Prostate gland (tissue), 2 donors: ENCODE measurements at regions not wholly inside any gene's neighbourhood (a gene's known extent, or its start where the extent isn't known, plus 50 kb on each side); places are given as distances from the start of the nearest gene placed in this dataset.

Source experiments
- DNase-seq: peaks from one replicate; pipeline ENCODE4 v3.0.0-alpha.2; 2019; ENCODE audit warnings: low spot score
- H3K27ac ChIP-seq, 2 donors: fragments of 200-600 bp; sonication (generic); 2 replicates each; pipeline ENCODE4 v1.5.1; 2017 to 2019
- H3K27me3 ChIP-seq: fragments of 200-600 bp; sonication (generic); replicated peaks from 2 replicates; pipeline ENCODE4 v1.5.1; 2019; ENCODE audit not compliant: insufficient read depth
- H3K36me3 ChIP-seq, 2 donors: fragments of 200-600 bp; sonication (generic); 1 replicate in 1 of 2; 2 replicates in 1 of 2; pipeline versions ENCODE4 v1.5.1 to v1.8.1; 2017 to 2019
- H3K4me1 ChIP-seq: fragments of 200-600 bp; sonication (generic); replicated peaks from 2 replicates; pipeline ENCODE4 v1.5.1; 2019
- H3K4me3 ChIP-seq, 2 donors: fragments of 200-600 bp; sonication (generic); 2 replicates each; pipeline ENCODE4 v1.5.1; 2017 to 2019
- H3K9me3 ChIP-seq: fragments of 200-600 bp; sonication (generic); 2 replicates; pipeline ENCODE4 v1.5.1; 2017
- POLR2A ChIP-seq: fragments of 450-650 bp; IDR thresholded peaks from one replicate; pipeline ENCODE4 v1.6.1; 2016; ENCODE audit warnings: antibody characterized with exemption, mild to moderate bottlenecking
- POLR2AphosphoS5 ChIP-seq: sonication (generic); formaldehyde crosslinking; IDR thresholded peaks from one replicate; pipeline ENCODE4 v1.6.1; 2017; ENCODE audit warnings: antibody characterized with exemption
- WGBS: methylation state at CpG from one replicate; pipeline ENCODE4 v1.1.5; 2018; 5-methylcytosine and 5-hydroxymethylcytosine counted together
- intact Hi-C: fragments of 100-400 bp; cut with DNase I; formaldehyde crosslinking; loops from one replicate; pipeline ENCODE4 v1.14.2; 2022
- TF ChIP-seq, protein P1 (sequence below), 4 experiments: fragments of 200-600 bp in 2 of 4; fragments of 450-650 bp in 2 of 4; sonication (generic) in 2 of 4; IDR thresholded peaks; 1 replicate in 3 of 4; 2 replicates in 1 of 4; pipeline ENCODE4 v1.5.1; 2016 to 2019; ENCODE audit warnings: antibody characterized with exemption in 4 of 4, mild to moderate bottlenecking in 2 of 4, moderate library complexity in 2 of 4

- TF ChIP-seq, protein P1, sequence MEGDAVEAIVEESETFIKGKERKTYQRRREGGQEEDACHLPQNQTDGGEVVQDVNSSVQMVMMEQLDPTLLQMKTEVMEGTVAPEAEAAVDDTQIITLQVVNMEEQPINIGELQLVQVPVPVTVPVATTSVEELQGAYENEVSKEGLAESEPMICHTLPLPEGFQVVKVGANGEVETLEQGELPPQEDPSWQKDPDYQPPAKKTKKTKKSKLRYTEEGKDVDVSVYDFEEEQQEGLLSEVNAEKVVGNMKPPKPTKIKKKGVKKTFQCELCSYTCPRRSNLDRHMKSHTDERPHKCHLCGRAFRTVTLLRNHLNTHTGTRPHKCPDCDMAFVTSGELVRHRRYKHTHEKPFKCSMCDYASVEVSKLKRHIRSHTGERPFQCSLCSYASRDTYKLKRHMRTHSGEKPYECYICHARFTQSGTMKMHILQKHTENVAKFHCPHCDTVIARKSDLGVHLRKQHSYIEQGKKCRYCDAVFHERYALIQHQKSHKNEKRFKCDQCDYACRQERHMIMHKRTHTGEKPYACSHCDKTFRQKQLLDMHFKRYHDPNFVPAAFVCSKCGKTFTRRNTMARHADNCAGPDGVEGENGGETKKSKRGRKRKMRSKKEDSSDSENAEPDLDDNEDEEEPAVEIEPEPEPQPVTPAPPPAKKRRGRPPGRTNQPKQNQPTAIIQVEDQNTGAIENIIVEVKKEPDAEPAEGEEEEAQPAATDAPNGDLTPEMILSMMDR (IDR thresholded peaks at IDR 0.05): no peak
- TF ChIP-seq POLR2AphosphoS5 (no peak), POLR2A (no peak)
- Histone ChIP-seq H3K9me3 (no peaks in the 10 kb centered on the region), H3K36me3 (no peaks in the 10 kb centered on the region), H3K4me3 (no peak overlapping the region), H3K27me3 (no peaks in the 10 kb centered on the region), H3K27ac (no peak overlapping the region), H3K4me1 (no peaks in the 10 kb centered on the region)
- 90% methylated on average over 9 of the region's 9 CpGs for WGBS
- no peak for DNase-seq
- intact Hi-C loops: no loop called here
These were observed 608.5 kb upstream of the MKI67 start for GRCh38 chr10:128734734-128735133.

GRCh38 chr10:128735996-128736395 is 609.8 kb upstream of the MKI67 start:
- Histone ChIP-seq H3K4me3 (no peak overlapping the region), H3K4me1 (no peaks in the 10 kb centered on the region), H3K27ac (no peak overlapping the region), H3K27me3 (no peaks in the 10 kb centered on the region), H3K36me3 (no peaks in the 10 kb centered on the region), H3K9me3 (no peaks in the 10 kb centered on the region)
- TF ChIP-seq POLR2A: no peak
- no peak for TF ChIP-seq POLR2AphosphoS5
- TF ChIP-seq, protein P1 (IDR thresholded peaks at IDR 0.05): no peak
- DNase-seq: no peak
- intact Hi-C loops: no loop called here
- 71% methylated on average over 8 of the region's 8 CpGs for WGBS

GRCh38 chr10:128738386-128738915 is 612.2 kb upstream of the MKI67 start:
- 58% methylated on average over 11 of the region's 11 CpGs for WGBS
- no peak overlapping the region for H3K27ac ChIP-seq
- no peak overlapping the region for H3K4me3 ChIP-seq
- H3K27me3 ChIP-seq: no peaks in the 10 kb centered on the region
- no peaks in the 10 kb centered on the region for H3K9me3 ChIP-seq
- no peaks in the 10 kb centered on the region for H3K4me1 ChIP-seq
- TF ChIP-seq, protein P1 (IDR thresholded peaks at IDR 0.05): no peak
- no peak for TF ChIP-seq POLR2A
- TF ChIP-seq POLR2AphosphoS5: no peak
- DNase-seq: no peak
- H3K36me3 ChIP-seq: no peaks in the 10 kb centered on the region
- intact Hi-C loops: no loop called here

DNA sequence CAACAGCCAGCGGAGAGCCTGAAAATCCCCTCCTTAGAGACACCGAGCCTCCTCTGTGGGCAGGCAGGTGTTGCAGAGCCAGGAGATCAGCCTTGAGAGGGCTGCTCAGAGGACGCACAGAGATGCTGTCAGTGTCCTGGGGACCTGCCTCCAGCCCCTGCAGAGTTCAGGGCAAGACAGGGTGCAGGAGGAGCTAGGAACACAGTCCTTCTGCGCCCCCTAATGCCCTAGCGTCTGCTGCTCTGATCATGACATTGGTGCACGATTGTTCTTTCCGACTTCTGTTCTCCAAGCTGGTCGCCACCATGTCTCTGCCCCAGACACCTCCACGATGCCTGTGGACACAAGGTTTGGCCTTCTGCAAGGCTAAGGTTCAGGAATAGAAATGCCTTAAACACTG is 613.7 kb upstream of the MKI67 start:
- intact Hi-C loops: no loop called here
- Histone ChIP-seq H3K36me3 (no peaks in the 10 kb centered on the region), H3K27ac (no peak overlapping the region), H3K4me1 (no peaks in the 10 kb centered on the region), H3K9me3 (no peaks in the 10 kb centered on the region), H3K27me3 (no peaks in the 10 kb centered on the region), H3K4me3 (no peak overlapping the region)
- DNase-seq: no peak
- no peak for TF ChIP-seq POLR2AphosphoS5
- TF ChIP-seq, protein P1 (IDR thresholded peaks at IDR 0.05): no peak
- TF ChIP-seq POLR2A: no peak
- 71% methylated on average over 9 of the region's 9 CpGs for WGBS

DNA sequence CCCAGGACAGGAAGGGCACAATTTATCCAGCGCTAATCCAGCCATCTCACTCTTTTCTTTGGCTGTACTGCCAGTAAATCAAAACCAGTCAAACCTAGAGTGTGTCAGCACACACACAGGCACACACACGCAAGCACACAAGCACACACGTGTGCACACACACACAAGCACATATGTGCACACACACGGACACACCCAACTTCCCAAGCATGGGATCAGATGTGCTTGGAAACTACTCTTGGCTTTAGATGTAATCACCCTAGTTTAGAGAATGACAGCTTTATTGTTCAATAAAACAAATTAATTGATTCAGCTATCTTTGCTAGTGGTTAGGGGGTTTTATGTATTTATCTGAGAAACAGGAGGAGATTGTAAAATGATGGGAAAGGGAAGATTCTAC is 615.0 kb upstream of the MKI67 start:
- WGBS: 56% methylated on average over 4 of the region's 4 CpGs
- peaks cover 3% of the 10 kb centered on the region for H3K27me3 ChIP-seq
- H3K9me3 ChIP-seq: no peaks in the 10 kb centered on the region
- DNase-seq: no peak
- intact Hi-C loops: no loop called here
- H3K4me3 ChIP-seq: no peak overlapping the region
- H3K27ac ChIP-seq: no peak overlapping the region
- H3K36me3 ChIP-seq: no peaks in the 10 kb centered on the region
- no peak for TF ChIP-seq POLR2AphosphoS5
- no peaks in the 10 kb centered on the region for H3K4me1 ChIP-seq
